Breast epithelium (tissue), 3 donors: ENCODE measurements at regions not wholly inside any gene's neighbourhood (a gene's known extent, or its start where the extent isn't known, plus 50 kb on each side); places are given as distances from the start of the nearest gene placed in this dataset.

Experiments
- POLR2A ChIP-seq: fragments of 450-650 bp; IDR thresholded peaks from one replicate; pipeline ENCODE4 v1.6.1; 2016; ENCODE audit warnings: antibody characterized with exemption, mild to moderate bottlenecking, moderate library complexity
- POLR2AphosphoS5 ChIP-seq, 3 donors: sonication (generic); formaldehyde crosslinking; IDR thresholded peaks; one replicate each; pipeline ENCODE4 v1.6.1; 2017; ENCODE audit warnings: antibody characterized with exemption in 3 of 3
- TF ChIP-seq, protein P1 (sequence below), 3 donors: fragments of 450-650 bp; IDR thresholded peaks; one replicate each; pipeline ENCODE4 v1.5.1; 2016 to 2017; ENCODE audit warnings: antibody characterized with exemption in 3 of 3, mild to moderate bottlenecking in 3 of 3, moderate library complexity in 3 of 3

- no peak for TF ChIP-seq POLR2A
- TF ChIP-seq, protein P1, sequence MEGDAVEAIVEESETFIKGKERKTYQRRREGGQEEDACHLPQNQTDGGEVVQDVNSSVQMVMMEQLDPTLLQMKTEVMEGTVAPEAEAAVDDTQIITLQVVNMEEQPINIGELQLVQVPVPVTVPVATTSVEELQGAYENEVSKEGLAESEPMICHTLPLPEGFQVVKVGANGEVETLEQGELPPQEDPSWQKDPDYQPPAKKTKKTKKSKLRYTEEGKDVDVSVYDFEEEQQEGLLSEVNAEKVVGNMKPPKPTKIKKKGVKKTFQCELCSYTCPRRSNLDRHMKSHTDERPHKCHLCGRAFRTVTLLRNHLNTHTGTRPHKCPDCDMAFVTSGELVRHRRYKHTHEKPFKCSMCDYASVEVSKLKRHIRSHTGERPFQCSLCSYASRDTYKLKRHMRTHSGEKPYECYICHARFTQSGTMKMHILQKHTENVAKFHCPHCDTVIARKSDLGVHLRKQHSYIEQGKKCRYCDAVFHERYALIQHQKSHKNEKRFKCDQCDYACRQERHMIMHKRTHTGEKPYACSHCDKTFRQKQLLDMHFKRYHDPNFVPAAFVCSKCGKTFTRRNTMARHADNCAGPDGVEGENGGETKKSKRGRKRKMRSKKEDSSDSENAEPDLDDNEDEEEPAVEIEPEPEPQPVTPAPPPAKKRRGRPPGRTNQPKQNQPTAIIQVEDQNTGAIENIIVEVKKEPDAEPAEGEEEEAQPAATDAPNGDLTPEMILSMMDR (IDR thresholded peaks at IDR 0.05), result no peak
- no peak for TF ChIP-seq POLR2AphosphoS5 (IDR thresholded peaks at IDR 0.05)
Measured at GRCh38 chr9:23887781-23888180, 61.7 kb upstream of the ELAVL2 start.
